DND-41 (cell line): ENCODE measurements at regions not wholly inside any gene's neighbourhood (a gene's known extent, or its start where the extent isn't known, plus 50 kb on each side); places are given as distances from the start of the nearest gene placed in this dataset.

Source experiments
- ATAC-seq: fragments of 200-7000 bp; cut with Tn5 transposase; 3 replicates; pipeline ENCODE4 v1.9.1; 2021; ENCODE audit warnings: low read depth; ENCODE audit not compliant: insufficient read depth
- DNase-seq: peaks from one replicate; pipeline ENCODE4 v3.0.0-alpha.2; 2020
- H2AFZ ChIP-seq: 2 replicates; pipeline ENCODE4 v1.6.0; 2012; ENCODE audit warnings: low read depth, low read length
- H3K27ac ChIP-seq: 2 replicates; pipeline ENCODE4 v1.5.1; 2012; ENCODE audit warnings: low read length, inconsistent platforms
- H3K27me3 ChIP-seq: fragments of 200-600 bp; sonication (generic); 2 replicates; pipeline ENCODE4 v1.6.0; 2012; ENCODE audit warnings: low read length, mild to moderate bottlenecking, inconsistent platforms; ENCODE audit not compliant: insufficient read depth, poor library complexity
- H3K36me3 ChIP-seq: 2 replicates; pipeline ENCODE4 v1.5.1; 2012; ENCODE audit warnings: low read length, inconsistent platforms; ENCODE audit not compliant: insufficient read depth
- H3K4me1 ChIP-seq: 2 replicates; pipeline ENCODE4 v1.5.1; 2012; ENCODE audit warnings: mild to moderate bottlenecking, low read length; ENCODE audit not compliant: insufficient read depth
- H3K4me2 ChIP-seq: 2 replicates; pipeline ENCODE4 v1.6.0; 2012; ENCODE audit warnings: mild to moderate bottlenecking, moderate library complexity, low read length, inconsistent platforms; ENCODE audit not compliant: insufficient read depth
- H3K4me3 ChIP-seq, 2 experiments: fragments of 200-600 bp in 1 of 2; shearing (Covaris generic) in 1 of 2; 2 replicates each; pipeline ENCODE4 v1.5.1; 2012 to 2016; ENCODE audit warnings: inconsistent platforms in 2 of 2, low read length in 2 of 2, mild to moderate bottlenecking in 2 of 2, low read depth in 1 of 2, moderate library complexity in 1 of 2
- H3K79me2 ChIP-seq: 2 replicates; pipeline ENCODE4 v1.6.0; 2012; ENCODE audit warnings: low read length, inconsistent platforms; ENCODE audit not compliant: insufficient read depth
- H3K9ac ChIP-seq: 2 replicates; pipeline ENCODE4 v1.6.0; 2012; ENCODE audit warnings: low read depth, mild to moderate bottlenecking, inconsistent platforms, low read length, moderate library complexity
- H3K9me3 ChIP-seq: 2 replicates; pipeline ENCODE4 v1.5.1; 2012; ENCODE audit warnings: low read length, moderate library complexity, mild to moderate bottlenecking, inconsistent platforms; ENCODE audit not compliant: insufficient read depth, severe bottlenecking
- H4K20me1 ChIP-seq: 2 replicates; pipeline ENCODE4 v1.6.0; 2012; ENCODE audit warnings: low read length; ENCODE audit not compliant: insufficient read depth
- EZH2 ChIP-seq: IDR thresholded peaks from 3 replicates; pipeline ENCODE4 v1.6.1; 2012; ENCODE audit warnings: borderline replicate concordance, low read depth, mild to moderate bottlenecking, moderate library complexity, low read length, inconsistent platforms; ENCODE audit not compliant: severe bottlenecking
- TF ChIP-seq, protein P1 (sequence below): IDR thresholded peaks from 2 replicates; pipeline ENCODE4 v1.5.1; 2012; ENCODE audit warnings: borderline replicate concordance, low read length, moderate library complexity, mild to moderate bottlenecking; ENCODE audit not compliant: poor library complexity, severe bottlenecking; ENCODE audit errors: extremely low read depth

DNA sequence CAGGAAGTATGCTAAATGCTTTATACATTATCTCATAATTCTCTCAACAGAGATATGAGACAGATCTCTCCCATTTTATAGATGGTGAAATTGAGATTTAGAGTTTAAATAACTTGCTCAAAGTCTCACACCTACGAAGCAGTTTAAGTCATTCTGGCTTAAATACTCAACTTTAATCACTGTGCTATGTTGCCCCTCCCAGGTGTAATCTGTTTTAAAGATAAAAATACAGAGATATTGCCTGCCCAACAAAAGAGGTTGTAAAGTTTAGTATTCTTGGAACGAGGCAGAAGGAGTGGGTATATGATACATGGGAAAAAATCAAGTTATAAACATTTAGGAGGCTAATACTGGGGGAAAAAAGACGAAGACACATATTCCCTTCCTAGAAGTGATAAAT is 156.8 kb upstream of the LRIG3 start:
- Histone ChIP-seq H3K36me3 (no peaks in the 10 kb centered on the region), H2AFZ (no peak overlapping the region), H3K79me2 (no peaks in the 10 kb centered on the region), H3K9ac (no peak overlapping the region), H3K27ac (no peak overlapping the region), H3K4me2 (no peak overlapping the region), H3K4me1 (no peaks in the 10 kb centered on the region), H3K4me3 (no peak overlapping the region), H3K27me3 (no peaks in the 10 kb centered on the region), H3K9me3 (no peaks in the 10 kb centered on the region), H4K20me1 (no peaks in the 10 kb centered on the region)
- ATAC-seq, result no peak
- DNase-seq, result no peak
- TF ChIP-seq, protein P1, sequence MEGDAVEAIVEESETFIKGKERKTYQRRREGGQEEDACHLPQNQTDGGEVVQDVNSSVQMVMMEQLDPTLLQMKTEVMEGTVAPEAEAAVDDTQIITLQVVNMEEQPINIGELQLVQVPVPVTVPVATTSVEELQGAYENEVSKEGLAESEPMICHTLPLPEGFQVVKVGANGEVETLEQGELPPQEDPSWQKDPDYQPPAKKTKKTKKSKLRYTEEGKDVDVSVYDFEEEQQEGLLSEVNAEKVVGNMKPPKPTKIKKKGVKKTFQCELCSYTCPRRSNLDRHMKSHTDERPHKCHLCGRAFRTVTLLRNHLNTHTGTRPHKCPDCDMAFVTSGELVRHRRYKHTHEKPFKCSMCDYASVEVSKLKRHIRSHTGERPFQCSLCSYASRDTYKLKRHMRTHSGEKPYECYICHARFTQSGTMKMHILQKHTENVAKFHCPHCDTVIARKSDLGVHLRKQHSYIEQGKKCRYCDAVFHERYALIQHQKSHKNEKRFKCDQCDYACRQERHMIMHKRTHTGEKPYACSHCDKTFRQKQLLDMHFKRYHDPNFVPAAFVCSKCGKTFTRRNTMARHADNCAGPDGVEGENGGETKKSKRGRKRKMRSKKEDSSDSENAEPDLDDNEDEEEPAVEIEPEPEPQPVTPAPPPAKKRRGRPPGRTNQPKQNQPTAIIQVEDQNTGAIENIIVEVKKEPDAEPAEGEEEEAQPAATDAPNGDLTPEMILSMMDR, result no peak
- no peak for TF ChIP-seq EZH2

DNA sequence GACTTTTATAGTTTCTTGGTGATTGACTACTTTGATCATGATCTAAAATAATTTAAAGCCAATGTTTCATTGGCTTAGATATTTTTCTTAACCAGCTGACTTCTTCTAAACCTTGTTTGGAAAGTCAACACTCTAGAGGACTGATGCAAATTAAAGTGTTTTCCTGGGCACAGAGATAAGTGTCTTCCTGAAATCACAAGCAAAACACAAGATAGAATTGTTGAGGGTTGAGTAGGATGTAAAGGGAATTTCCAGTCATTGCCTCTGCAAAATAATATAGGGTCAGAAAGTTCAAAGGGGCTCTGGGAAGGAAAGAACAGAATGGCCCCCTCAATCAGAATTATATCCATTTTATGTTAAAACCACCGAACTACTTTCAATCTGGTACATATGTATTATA is 156.3 kb upstream of the LRIG3 start:
- no peak for ATAC-seq
- Histone ChIP-seq H3K79me2 (no peaks in the 10 kb centered on the region), H3K9me3 (no peaks in the 10 kb centered on the region), H3K27ac (no peak overlapping the region), H3K4me3 (no peak overlapping the region), H3K27me3 (no peaks in the 10 kb centered on the region), H4K20me1 (no peaks in the 10 kb centered on the region), H3K36me3 (no peaks in the 10 kb centered on the region), H3K4me1 (no peaks in the 10 kb centered on the region), H3K9ac (no peak overlapping the region), H2AFZ (no peak overlapping the region), H3K4me2 (no peak overlapping the region)
- no peak for DNase-seq
- TF ChIP-seq, protein P1, result no peak
- TF ChIP-seq EZH2, result no peak

DNA sequence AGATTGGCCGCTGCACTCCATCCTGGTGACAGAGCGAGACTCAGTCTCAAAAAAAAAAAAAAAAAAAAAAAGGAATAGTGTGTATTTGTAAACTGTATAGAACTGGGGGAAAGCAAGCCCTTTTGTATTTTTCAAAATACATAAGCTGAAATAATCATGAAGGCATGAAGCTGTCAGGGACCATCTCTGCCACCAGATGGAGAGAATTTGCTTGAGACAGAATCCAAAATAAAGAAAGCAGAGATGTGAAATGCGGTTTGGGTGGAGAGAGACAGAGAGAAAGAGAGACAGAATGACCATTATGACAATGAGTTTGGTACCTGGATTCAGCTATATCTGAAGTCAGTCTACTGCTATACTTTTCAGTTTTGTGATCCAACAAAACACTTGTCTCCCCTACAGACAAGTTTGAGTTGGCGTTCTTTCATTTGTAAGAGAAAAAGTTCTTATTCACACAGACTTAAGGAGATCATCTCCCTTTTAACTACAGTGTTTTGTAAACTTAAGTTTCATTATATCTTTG is 155.7 kb upstream of the LRIG3 start:
- no peaks in the 10 kb centered on the region for H3K4me1 ChIP-seq
- DNase-seq (no peak), ATAC-seq (no peak)
- TF ChIP-seq, protein P1, result no peak
- H3K9ac ChIP-seq, result no peak overlapping the region
- H2AFZ ChIP-seq, result no peak overlapping the region
- no peak overlapping the region for H3K27ac ChIP-seq
- H3K9me3 ChIP-seq, result no peaks in the 10 kb centered on the region
- H3K27me3 ChIP-seq, result no peaks in the 10 kb centered on the region
- H3K4me2 ChIP-seq, result no peak overlapping the region
- no peaks in the 10 kb centered on the region for H3K79me2 ChIP-seq
- H3K4me3 ChIP-seq, result no peak overlapping the region
- H4K20me1 ChIP-seq, result no peaks in the 10 kb centered on the region
- no peaks in the 10 kb centered on the region for H3K36me3 ChIP-seq

DNA sequence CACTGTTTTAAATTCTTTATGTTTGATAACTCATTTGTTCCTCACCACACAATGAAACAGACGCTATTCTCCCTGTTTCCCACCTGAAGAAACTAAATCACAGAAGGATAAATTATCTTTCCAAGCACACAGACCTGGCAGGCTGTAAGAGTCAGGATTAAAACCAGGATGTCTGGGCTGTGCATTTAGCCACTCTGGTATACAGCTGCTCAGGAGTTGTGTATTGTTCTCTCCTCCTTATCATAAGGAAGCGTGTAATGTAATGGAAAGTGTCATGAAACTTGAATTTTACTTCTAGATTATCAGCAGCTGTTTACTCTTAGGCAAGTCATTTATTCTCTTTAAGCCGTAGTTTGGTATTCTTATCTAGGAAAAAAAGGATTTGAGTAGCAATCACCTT is 154.8 kb upstream of the LRIG3 start:
- no peaks in the 10 kb centered on the region for H3K27me3 ChIP-seq
- TF ChIP-seq EZH2, result no peak
- TF ChIP-seq, protein P1, result no peak
- no peaks in the 10 kb centered on the region for H3K4me1 ChIP-seq
- H3K4me3 ChIP-seq, result no peak overlapping the region
- DNase-seq (no peak), ATAC-seq (no peak)
- no peaks in the 10 kb centered on the region for H4K20me1 ChIP-seq
- no peaks in the 10 kb centered on the region for H3K79me2 ChIP-seq
- H3K27ac ChIP-seq, result no peak overlapping the region
- H3K9me3 ChIP-seq, result no peaks in the 10 kb centered on the region
- no peak overlapping the region for H3K4me2 ChIP-seq
- H3K9ac ChIP-seq, result no peak overlapping the region
- H2AFZ ChIP-seq, result no peak overlapping the region
- no peaks in the 10 kb centered on the region for H3K36me3 ChIP-seq
